ENCODE measurements at regions not wholly inside any gene's neighbourhood (a gene's known extent, or its start where the extent isn't known, plus 50 kb on each side); places are given as distances from the start of the nearest gene placed in this dataset.

DNA sequence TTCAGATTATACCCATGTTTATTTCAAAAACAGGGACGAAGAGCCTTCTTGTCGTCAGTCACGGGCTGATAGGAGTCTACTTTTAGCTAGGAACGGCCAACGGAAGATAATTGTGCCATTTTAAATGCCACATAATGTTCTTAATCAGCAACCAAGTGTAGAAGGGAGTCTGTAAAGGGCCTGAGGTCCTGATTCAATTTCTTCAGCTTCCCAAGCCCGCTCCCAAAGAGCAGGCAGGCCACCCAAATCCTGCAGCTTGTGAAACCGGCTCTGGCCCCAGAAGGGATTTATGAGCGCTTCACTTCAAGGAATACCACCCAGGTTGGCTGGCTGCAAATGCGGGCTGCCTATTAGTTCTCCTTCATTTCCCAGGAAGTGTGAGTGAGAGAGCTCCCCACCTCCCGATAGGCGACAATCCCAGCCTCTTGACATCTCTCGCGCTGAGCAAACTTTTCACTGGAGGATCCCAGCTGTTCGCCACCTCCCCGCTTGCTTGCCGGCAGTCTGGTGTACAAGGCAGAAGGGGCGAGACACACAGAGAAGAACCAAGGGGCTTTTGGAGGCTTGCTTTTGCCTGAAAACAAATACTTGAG is 272.9 kb downstream of the CDH20 start:
- Histone ChIP-seq H3K27ac (ENCODE audit: low read depth, low read length) (peak overlapping the region; percentile 95), H3K4me3 (ENCODE audit: insufficient read depth, low read length) (peak overlapping the region; percentile 73), H3K9me3 (ENCODE audit: low read depth, low read length) (no peaks in the 10 kb centered on the region), H3K4me2 (ENCODE audit: insufficient read depth, low read length) (peak overlapping the region; percentile 98), H2AFZ (ENCODE audit: low read length) (peak overlapping the region; percentile 89), H3K79me2 (ENCODE audit: insufficient read depth, low read length) (peaks cover 16% of the 10 kb centered on the region), H3K27me3 (ENCODE audit: insufficient read depth, low read length) (no peaks in the 10 kb centered on the region), H3K4me1 (ENCODE audit: insufficient read depth, low read length) (peaks cover 59% of the 10 kb centered on the region), H4K20me1 (ENCODE audit: insufficient read depth, low read length) (no peaks in the 10 kb centered on the region), H3K36me3 (ENCODE audit: insufficient read depth, low read length) (no peaks in the 10 kb centered on the region)
- peak; percentile 37 for DNase-seq (ENCODE audit: insufficient read length, low spot score, missing footprints)
- TF ChIP-seq, protein P1, sequence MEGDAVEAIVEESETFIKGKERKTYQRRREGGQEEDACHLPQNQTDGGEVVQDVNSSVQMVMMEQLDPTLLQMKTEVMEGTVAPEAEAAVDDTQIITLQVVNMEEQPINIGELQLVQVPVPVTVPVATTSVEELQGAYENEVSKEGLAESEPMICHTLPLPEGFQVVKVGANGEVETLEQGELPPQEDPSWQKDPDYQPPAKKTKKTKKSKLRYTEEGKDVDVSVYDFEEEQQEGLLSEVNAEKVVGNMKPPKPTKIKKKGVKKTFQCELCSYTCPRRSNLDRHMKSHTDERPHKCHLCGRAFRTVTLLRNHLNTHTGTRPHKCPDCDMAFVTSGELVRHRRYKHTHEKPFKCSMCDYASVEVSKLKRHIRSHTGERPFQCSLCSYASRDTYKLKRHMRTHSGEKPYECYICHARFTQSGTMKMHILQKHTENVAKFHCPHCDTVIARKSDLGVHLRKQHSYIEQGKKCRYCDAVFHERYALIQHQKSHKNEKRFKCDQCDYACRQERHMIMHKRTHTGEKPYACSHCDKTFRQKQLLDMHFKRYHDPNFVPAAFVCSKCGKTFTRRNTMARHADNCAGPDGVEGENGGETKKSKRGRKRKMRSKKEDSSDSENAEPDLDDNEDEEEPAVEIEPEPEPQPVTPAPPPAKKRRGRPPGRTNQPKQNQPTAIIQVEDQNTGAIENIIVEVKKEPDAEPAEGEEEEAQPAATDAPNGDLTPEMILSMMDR (IDR thresholded peaks at IDR 0.05; ENCODE audit: extremely low read depth, low read depth, low read length) = no peak

GRCh38 chr18:61605376-61606067 is 272.3 kb downstream of the CDH20 start:
- TF ChIP-seq, protein P1 (IDR thresholded peaks at IDR 0.05; ENCODE audit: extremely low read depth, low read depth, low read length) = no peak
- no peak for DNase-seq (ENCODE audit: insufficient read length, low spot score, missing footprints)

More at GRCh38 chr18:61605376-61606067, 272.3 kb downstream of the CDH20 start:
- H3K36me3 ChIP-seq (ENCODE audit: insufficient read depth, low read length) = no peaks in the 10 kb centered on the region
- H3K4me2 ChIP-seq (ENCODE audit: insufficient read depth, low read length) = peak overlapping the region; percentile 98
- peaks cover 16% of the 10 kb centered on the region for H3K79me2 ChIP-seq (ENCODE audit: insufficient read depth, low read length)
- H2AFZ ChIP-seq (ENCODE audit: low read length) = peak overlapping the region; percentile 89
- H4K20me1 ChIP-seq (ENCODE audit: insufficient read depth, low read length) = no peaks in the 10 kb centered on the region
- H3K9me3 ChIP-seq (ENCODE audit: low read depth, low read length) = no peaks in the 10 kb centered on the region
- peaks cover 59% of the 10 kb centered on the region for H3K4me1 ChIP-seq (ENCODE audit: insufficient read depth, low read length)
- peak overlapping the region; percentile 73 for H3K4me3 ChIP-seq (ENCODE audit: insufficient read depth, low read length)
- peak overlapping the region; percentile 95 for H3K27ac ChIP-seq (ENCODE audit: low read depth, low read length)
- H3K27me3 ChIP-seq (ENCODE audit: insufficient read depth, low read length) = no peaks in the 10 kb centered on the region
